ENCODE measurements at regions not wholly inside any gene's neighbourhood (a gene's known extent, or its start where the extent isn't known, plus 50 kb on each side); places are given as distances from the start of the nearest gene placed in this dataset.
"Not testable (repeated sequence)": the region's sequence is repeated elsewhere in the genome, so short reads cannot be mapped to it uniquely, and the experiment has no call there.

GRCh38 chr5:145643214-145643613 is 191.9 kb downstream of the PRELID2 start:
- not testable (repeated sequence) for TF ChIP-seq CTCF (IDR thresholded peaks at IDR 0.05; ENCODE audit: insufficient read depth, low read length); REST (IDR thresholded peaks at IDR 0.05; ENCODE audit: insufficient replicate concordance, low read depth); POLR2AphosphoS5 (IDR thresholded peaks at IDR 0.05; ENCODE audit: low read depth)
